B cell (primary cell): ENCODE measurements at regions not wholly inside any gene's neighbourhood (a gene's known extent, or its start where the extent isn't known, plus 50 kb on each side); places are given as distances from the start of the nearest gene placed in this dataset.

Experiments
- ATAC-seq: fragments of 200-7000 bp; cut with Tn5 transposase; one replicate; pipeline ENCODE4 v1.10.0; 2021; ENCODE audit warnings: low read depth, mild to moderate bottlenecking, moderate number of reproducible peaks, moderate library complexity
- CTCF ChIA-PET: fragments of 350-600 bp; sonication (Branson Sonifier 250); formaldehyde crosslinking; loops from one replicate; lab custom pipeline; 2021; ENCODE audit warnings: antibody characterized with exemption, inconsistent platforms; lab: Charles Lee
- POLR2A ChIA-PET: fragments of 350-600 bp; sonication (Branson Sonifier 250); formaldehyde crosslinking; loops from one replicate; lab custom pipeline; 2021; ENCODE audit warnings: antibody characterized with exemption; lab: Charles Lee
- DNase-seq: peaks from one replicate; pipeline ENCODE4 v3.0.0; 2013
- H2AFZ ChIP-seq: 2 replicates; pipeline ENCODE4 v1.6.1; 2012; ENCODE audit warnings: mild to moderate bottlenecking, low read depth, low read length; ENCODE audit not compliant: insufficient read depth, poor library complexity, severe bottlenecking
- H3K27ac ChIP-seq, 2 donors: 1 replicate in 1 of 2; 2 replicates in 1 of 2; pipeline ENCODE4 v1.5.1; 2012 to 2013; ENCODE audit warnings: low read length in 2 of 2, mild to moderate bottlenecking in 2 of 2, moderate library complexity in 1 of 2
- H3K27me3 ChIP-seq, 4 experiments: fragments of 200-600 bp in 1 of 4; sonication (generic) in 1 of 4; replicated peaks in 1 of 4; 1 replicate in 2 of 4; 2 replicates in 2 of 4; pipeline versions ENCODE4 v1.6.1 to v1.7.0; 2013 to 2016; ENCODE audit warnings: low read length in 3 of 4, mild to moderate bottlenecking in 2 of 4, mixed read lengths in 1 of 4, moderate library complexity in 1 of 4; ENCODE audit not compliant: insufficient read depth in 4 of 4, control insufficient read depth in 3 of 4; ENCODE audit errors: control extremely low read depth in 1 of 4
- H3K36me3 ChIP-seq, 2 experiments: replicated peaks in 1 of 2; 1 replicate in 1 of 2; 2 replicates in 1 of 2; pipeline versions ENCODE4 v1.6.1 to v1.7.1; 2013; ENCODE audit warnings: low read length in 1 of 2; ENCODE audit not compliant: insufficient read depth in 2 of 2, control insufficient read depth in 1 of 2; ENCODE audit errors: control extremely low read depth in 1 of 2, extremely low read depth in 1 of 2
- H3K4me1 ChIP-seq, 2 donors: fragments of 200-600 bp in 1 of 2; sonication (generic) in 1 of 2; 1 replicate in 1 of 2; 2 replicates in 1 of 2; pipeline versions ENCODE4 v1.5.1 to v1.6.1; 2013 to 2017; ENCODE audit warnings: low read length in 2 of 2; ENCODE audit not compliant: control insufficient read depth in 2 of 2, insufficient read depth in 2 of 2
- H3K4me2 ChIP-seq: replicated peaks from 2 replicates; pipeline ENCODE3; 2012; ENCODE audit warnings: mild to moderate bottlenecking, low read depth, low read length; ENCODE audit not compliant: poor library complexity, severe bottlenecking
- H3K4me3 ChIP-seq, 5 experiments: fragments of 200-600 bp in 1 of 5; sonication (generic) in 1 of 5; 1 replicate in 3 of 5; 2 replicates in 2 of 5; pipeline versions ENCODE4 v1.5.1 to v1.7.0; 2011 to 2016; ENCODE audit warnings: low read length in 4 of 5, mild to moderate bottlenecking in 4 of 5, low read depth in 2 of 5, control low read depth in 1 of 5, moderate library complexity in 1 of 5; ENCODE audit not compliant: insufficient read depth in 1 of 5; ENCODE audit errors: control extremely low read depth in 1 of 5, extremely low read depth in 1 of 5
- H3K79me2 ChIP-seq: fragments of 200-600 bp; sonication (generic); one replicate; pipeline ENCODE4 v1.6.0; 2016; ENCODE audit warnings: low read length; ENCODE audit not compliant: control insufficient read depth, insufficient read depth
- H3K9ac ChIP-seq: fragments of 200-600 bp; sonication (generic); 2 replicates; pipeline ENCODE4 v1.6.1; 2017; ENCODE audit warnings: mild to moderate bottlenecking, low read length, moderate library complexity
- H3K9me3 ChIP-seq, 3 donors: one replicate each; pipeline versions ENCODE4 v1.6.1 to v1.7.1; 2013; ENCODE audit warnings: low read length in 2 of 3; ENCODE audit not compliant: control insufficient read depth in 2 of 3, insufficient read depth in 1 of 3; ENCODE audit errors: control extremely low read depth in 1 of 3
- H4K20me1 ChIP-seq: 2 replicates; pipeline ENCODE4 v1.6.0; 2012; ENCODE audit warnings: mild to moderate bottlenecking, low read length; ENCODE audit not compliant: insufficient read depth, control insufficient read depth, poor library complexity, severe bottlenecking
- H3K27ac Mint-ChIP-seq: one replicate; pipeline ENCODE4 v1.8.0; 2021; ENCODE audit warnings: mixed read lengths
- H3K27me3 Mint-ChIP-seq: one replicate; pipeline ENCODE4 v1.8.0; 2021; ENCODE audit warnings: mixed read lengths
- H3K4me1 Mint-ChIP-seq: one replicate; pipeline ENCODE4 v1.8.0; 2021; ENCODE audit warnings: mixed read lengths
- H3K4me3 Mint-ChIP-seq: one replicate; pipeline ENCODE4 v1.8.0; 2021; ENCODE audit warnings: mixed read lengths
- H3K9me3 Mint-ChIP-seq: one replicate; pipeline ENCODE4 v1.8.0; 2022; ENCODE audit warnings: mixed read lengths; ENCODE audit not compliant: insufficient read depth
- EZH2 ChIP-seq: IDR thresholded peaks from 2 replicates; pipeline ENCODE4 v1.6.1; 2012; ENCODE audit warnings: borderline replicate concordance, low read depth, mild to moderate bottlenecking, moderate library complexity, low read length; ENCODE audit not compliant: insufficient read depth, poor library complexity, severe bottlenecking
- WGBS: methylation state at CpG from one replicate; pipeline ENCODE4 v1.1.5; 2013; ENCODE audit warnings: missing lambda C conversion rate; ENCODE audit not compliant: insufficient coverage; 5-methylcytosine and 5-hydroxymethylcytosine counted together
- intact Hi-C: fragments of 100-400 bp; cut with micrococcal nuclease; formaldehyde crosslinking; loops from one replicate; pipeline ENCODE4 v1.10.0; 2022
- TF ChIP-seq, protein P1 (sequence below): fragments of 200-600 bp; IDR thresholded peaks from one replicate; pipeline ENCODE4 v1.8.0; 2022; ENCODE audit warnings: antibody characterized with exemption, mild to moderate bottlenecking

DNA sequence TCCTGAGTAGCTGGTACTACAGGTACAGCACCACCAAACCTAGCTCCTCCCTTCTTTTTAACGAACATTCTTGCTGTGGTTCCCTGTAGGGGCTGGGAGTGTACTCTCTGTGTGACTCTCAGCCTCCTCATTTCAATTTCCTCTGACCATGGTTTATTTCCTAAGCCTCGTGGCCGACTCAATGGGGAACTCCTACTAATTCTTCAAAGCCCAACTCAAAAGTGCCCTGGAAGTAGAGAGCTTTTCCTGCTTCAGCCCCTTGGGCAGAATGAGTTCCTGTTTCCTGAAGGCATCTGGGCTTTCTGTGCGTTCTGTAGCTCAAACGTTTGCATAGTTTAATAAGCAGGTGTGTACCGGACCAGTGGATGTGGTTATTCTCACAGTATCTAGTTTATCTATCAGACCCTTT lies 70.9 kb upstream of the ACOT11 start:
- Histone ChIP-seq H3K79me2 (no peaks in the 10 kb centered on the region), H3K4me1 (peaks cover 52 to 64% of the 10 kb centered on the region in 2 donors), H3K4me2 (peak overlapping the region; percentile 13), H4K20me1 (no peaks in the 10 kb centered on the region), H3K9ac (no peak overlapping the region), H3K27ac (peak overlapping the region in 1 of 2 donors; percentile 28), H3K4me3 (no peak overlapping the region), H3K9me3 (no peaks in the 10 kb centered on the region), H3K27me3 (peaks cover 0 to 18% (median 3%) of the 10 kb centered on the region in 4 experiments), H3K36me3 (no peaks in the 10 kb centered on the region), H2AFZ (peak overlapping the region; percentile 38)
- Mint-ChIP-seq H3K9me3 (no peaks in the 10 kb centered on the region), H3K27ac (peak overlapping the region; percentile 50), H3K4me3 (peak overlapping the region; percentile 15), H3K27me3 (peaks cover 12% of the 10 kb centered on the region), H3K4me1 (peaks cover 59% of the 10 kb centered on the region)
- DNase-seq (no peak), ATAC-seq (no peak)
- CTCF ChIA-PET, result interaction anchor here (1.7 kb wide), 1 partner anchor 12 kb away, joined by 8 read pairs; no protein-coding TSS in a partner anchor
- TF ChIP-seq, protein P1, sequence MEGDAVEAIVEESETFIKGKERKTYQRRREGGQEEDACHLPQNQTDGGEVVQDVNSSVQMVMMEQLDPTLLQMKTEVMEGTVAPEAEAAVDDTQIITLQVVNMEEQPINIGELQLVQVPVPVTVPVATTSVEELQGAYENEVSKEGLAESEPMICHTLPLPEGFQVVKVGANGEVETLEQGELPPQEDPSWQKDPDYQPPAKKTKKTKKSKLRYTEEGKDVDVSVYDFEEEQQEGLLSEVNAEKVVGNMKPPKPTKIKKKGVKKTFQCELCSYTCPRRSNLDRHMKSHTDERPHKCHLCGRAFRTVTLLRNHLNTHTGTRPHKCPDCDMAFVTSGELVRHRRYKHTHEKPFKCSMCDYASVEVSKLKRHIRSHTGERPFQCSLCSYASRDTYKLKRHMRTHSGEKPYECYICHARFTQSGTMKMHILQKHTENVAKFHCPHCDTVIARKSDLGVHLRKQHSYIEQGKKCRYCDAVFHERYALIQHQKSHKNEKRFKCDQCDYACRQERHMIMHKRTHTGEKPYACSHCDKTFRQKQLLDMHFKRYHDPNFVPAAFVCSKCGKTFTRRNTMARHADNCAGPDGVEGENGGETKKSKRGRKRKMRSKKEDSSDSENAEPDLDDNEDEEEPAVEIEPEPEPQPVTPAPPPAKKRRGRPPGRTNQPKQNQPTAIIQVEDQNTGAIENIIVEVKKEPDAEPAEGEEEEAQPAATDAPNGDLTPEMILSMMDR, result no peak
- no peak for TF ChIP-seq EZH2
- WGBS, result 7% methylated on average over 3 of the region's 6 CpGs
- intact Hi-C loops, result no loop called here
- POLR2A ChIA-PET, result interaction anchor here (0.6 kb wide), 1 partner anchor 70 kb away, joined by 3 read pairs; no protein-coding TSS in a partner anchor

DNA sequence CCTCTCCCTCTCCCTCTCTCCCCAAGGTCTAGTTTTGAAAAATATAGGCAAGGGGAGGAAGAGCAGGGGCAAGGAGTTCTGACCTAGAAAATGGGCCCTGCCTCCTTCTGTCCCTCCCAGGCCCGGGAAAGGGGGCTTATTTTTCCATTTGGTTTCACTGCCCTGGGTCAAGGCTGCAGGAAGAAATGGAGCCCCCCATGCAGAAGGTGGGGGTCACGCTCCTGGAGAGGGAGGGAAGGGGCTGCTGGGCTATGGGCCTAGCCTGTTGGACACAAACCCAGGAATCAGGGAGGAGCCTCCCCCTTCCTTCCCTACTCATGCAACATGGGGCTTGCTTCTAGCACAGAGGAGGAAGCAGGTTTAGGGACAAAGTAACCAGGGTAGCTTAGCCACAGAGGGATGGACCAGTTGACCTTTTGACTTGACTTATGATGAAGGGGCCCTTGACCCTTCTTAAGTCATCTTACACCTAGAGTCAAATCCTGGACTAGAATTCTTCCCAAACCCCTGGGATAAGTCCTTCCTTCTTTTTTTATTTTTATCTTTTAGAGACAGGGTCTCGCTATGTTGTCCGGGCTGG lies 70.4 kb upstream of the SSBP3 start:
- intact Hi-C loops, result no loop called here

More for the DNA sequence above, 70.4 kb upstream of the SSBP3 start:
- Histone ChIP-seq H3K9ac (no peak overlapping the region), H3K27me3 (peaks cover 0 to 18% (median 3%) of the 10 kb centered on the region in 4 experiments), H3K4me2 (peak overlapping the region; percentile 10), H3K27ac (no peak overlapping the region), H3K36me3 (no peaks in the 10 kb centered on the region), H3K79me2 (no peaks in the 10 kb centered on the region), H3K9me3 (no peaks in the 10 kb centered on the region), H3K4me3 (no peak overlapping the region), H2AFZ (peak overlapping the region; percentile 73), H4K20me1 (no peaks in the 10 kb centered on the region), H3K4me1 (peaks cover 51 to 58% of the 10 kb centered on the region in 2 donors)
- H3K27me3 Mint-ChIP-seq, result peaks cover 12% of the 10 kb centered on the region
- CTCF ChIA-PET, result interaction anchor here (1.3 to 1.7 kb wide), 2 partner anchors 13 to 70 kb away, joined by 4 to 8 read pairs; no protein-coding TSS in a partner anchor
- 90% methylated on average over 2 of the region's 4 CpGs for WGBS
- TF ChIP-seq, protein P1, result no peak
- no peak for TF ChIP-seq EZH2
- H3K9me3 Mint-ChIP-seq, result no peaks in the 10 kb centered on the region
- ATAC-seq, result no peak
- peaks cover 55% of the 10 kb centered on the region for H3K4me1 Mint-ChIP-seq
- H3K4me3 Mint-ChIP-seq, result peak overlapping the region; percentile 78
- no peak overlapping the region for H3K27ac Mint-ChIP-seq
- DNase-seq, result peak; percentile 20
- POLR2A ChIA-PET, result interaction anchor here (0.5 kb wide), 1 partner anchor 9 kb away, joined by 3 read pairs; no protein-coding TSS in a partner anchor
